Osteoblast (primary cell): ENCODE measurements at regions not wholly inside any gene's neighbourhood (a gene's known extent, or its start where the extent isn't known, plus 50 kb on each side); places are given as distances from the start of the nearest gene placed in this dataset.
"Not testable (repeated sequence)": the region's sequence is repeated elsewhere in the genome, so short reads cannot be mapped to it uniquely, and the experiment has no call there.

Experiments used
- DNase-seq: peaks from one replicate; pipeline ENCODE4 v3.0.0; 2011; ENCODE audit warnings: low spot score, mixed read lengths; ENCODE audit not compliant: insufficient read length; ENCODE audit errors: missing footprints
- H2AFZ ChIP-seq: 2 replicates; pipeline ENCODE4 v1.6.0; 2011; ENCODE audit warnings: mild to moderate bottlenecking, low read length
- H3K27ac ChIP-seq: 2 replicates; pipeline ENCODE4 v1.5.1; 2011; ENCODE audit warnings: mild to moderate bottlenecking, low read depth, low read length, moderate library complexity
- H3K27me3 ChIP-seq: 2 replicates; pipeline ENCODE4 v1.6.0; 2012; ENCODE audit warnings: mild to moderate bottlenecking, control low read depth, inconsistent platforms, low read length, moderate library complexity; ENCODE audit not compliant: insufficient read depth
- H3K36me3 ChIP-seq: 2 replicates; pipeline ENCODE4 v1.5.1; 2011; ENCODE audit warnings: mild to moderate bottlenecking, low read length, control low read depth, moderate library complexity; ENCODE audit not compliant: insufficient read depth
- H3K4me1 ChIP-seq: 2 replicates; pipeline ENCODE4 v1.5.1; 2011; ENCODE audit warnings: mild to moderate bottlenecking, low read length, control low read depth, moderate library complexity; ENCODE audit not compliant: insufficient read depth
- H3K4me2 ChIP-seq: 2 replicates; pipeline ENCODE4 v1.6.0; 2011; ENCODE audit warnings: mild to moderate bottlenecking, low read length; ENCODE audit not compliant: insufficient read depth
- H3K4me3 ChIP-seq: fragments of 200-600 bp; sonication (generic); 3 replicates; pipeline ENCODE4 v1.5.1; 2012; ENCODE audit warnings: mild to moderate bottlenecking, low read length, inconsistent platforms; ENCODE audit not compliant: insufficient read depth
- H3K79me2 ChIP-seq: 2 replicates; pipeline ENCODE4 v1.6.0; 2012; ENCODE audit warnings: mild to moderate bottlenecking, low read length, control low read depth, inconsistent platforms; ENCODE audit not compliant: insufficient read depth
- H3K9me3 ChIP-seq: 2 replicates; pipeline ENCODE4 v1.5.1; 2011; ENCODE audit warnings: low read depth, low read length, control low read depth
- H4K20me1 ChIP-seq: 2 replicates; pipeline ENCODE4 v1.6.0; 2012; ENCODE audit warnings: mild to moderate bottlenecking, low read length, control low read depth; ENCODE audit not compliant: insufficient read depth
- CTCF ChIP-seq: IDR thresholded peaks from 2 replicates; pipeline ENCODE4 v1.5.1; 2011; ENCODE audit warnings: mild to moderate bottlenecking, low read depth, low read length, moderate library complexity; ENCODE audit errors: extremely low read depth

DNA sequence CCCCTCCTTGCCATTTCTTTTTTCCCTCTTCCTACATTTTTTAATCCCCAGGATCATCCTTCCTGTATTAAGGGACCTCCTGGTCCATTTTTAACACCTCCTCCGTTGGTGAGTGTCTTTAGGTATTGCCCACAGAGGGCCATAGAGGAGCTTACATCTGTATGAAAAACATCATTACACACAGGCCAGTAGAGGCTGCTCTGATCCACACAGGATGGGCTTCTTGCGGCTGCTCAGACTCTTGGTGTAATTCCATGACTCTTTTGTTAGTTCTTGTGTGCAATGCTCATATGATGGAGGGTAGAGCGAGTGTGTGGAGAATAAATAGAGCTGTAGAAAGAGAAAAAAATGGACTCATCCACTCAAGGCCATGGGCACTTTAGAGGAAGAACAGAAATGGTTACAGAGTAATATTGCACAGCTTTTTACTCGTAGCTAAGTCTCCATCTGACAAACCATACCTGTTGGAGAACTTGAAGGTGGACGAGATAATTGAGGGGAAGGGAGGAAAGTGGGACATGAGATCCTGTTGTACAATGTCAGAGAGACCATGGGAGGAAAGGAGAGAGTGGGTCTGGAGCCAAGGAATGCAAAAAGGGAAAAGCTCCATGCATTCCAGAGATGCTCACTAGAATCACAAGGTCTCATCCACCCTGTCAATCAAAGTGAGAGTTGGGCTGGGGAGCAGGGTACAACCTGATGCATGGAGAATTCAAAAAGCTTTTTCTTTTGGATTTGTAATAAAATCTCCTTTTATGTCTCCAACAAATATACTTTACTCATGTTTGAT is 129.7 kb upstream of the TNP1 start:
- H3K27ac ChIP-seq: no peak overlapping the region
- H3K79me2 ChIP-seq: no peaks in the 10 kb centered on the region
- no peaks in the 10 kb centered on the region for H3K4me1 ChIP-seq
- H3K9me3 ChIP-seq: no peaks in the 10 kb centered on the region
- peak; percentile 41 for TF ChIP-seq CTCF
- no peaks in the 10 kb centered on the region for H3K36me3 ChIP-seq
- no peak overlapping the region for H3K4me3 ChIP-seq
- H2AFZ ChIP-seq: no peak overlapping the region
- peaks cover 15% of the 10 kb centered on the region for H3K27me3 ChIP-seq
- no peaks in the 10 kb centered on the region for H4K20me1 ChIP-seq
- H3K4me2 ChIP-seq: no peak overlapping the region
- no peak for DNase-seq

DNA sequence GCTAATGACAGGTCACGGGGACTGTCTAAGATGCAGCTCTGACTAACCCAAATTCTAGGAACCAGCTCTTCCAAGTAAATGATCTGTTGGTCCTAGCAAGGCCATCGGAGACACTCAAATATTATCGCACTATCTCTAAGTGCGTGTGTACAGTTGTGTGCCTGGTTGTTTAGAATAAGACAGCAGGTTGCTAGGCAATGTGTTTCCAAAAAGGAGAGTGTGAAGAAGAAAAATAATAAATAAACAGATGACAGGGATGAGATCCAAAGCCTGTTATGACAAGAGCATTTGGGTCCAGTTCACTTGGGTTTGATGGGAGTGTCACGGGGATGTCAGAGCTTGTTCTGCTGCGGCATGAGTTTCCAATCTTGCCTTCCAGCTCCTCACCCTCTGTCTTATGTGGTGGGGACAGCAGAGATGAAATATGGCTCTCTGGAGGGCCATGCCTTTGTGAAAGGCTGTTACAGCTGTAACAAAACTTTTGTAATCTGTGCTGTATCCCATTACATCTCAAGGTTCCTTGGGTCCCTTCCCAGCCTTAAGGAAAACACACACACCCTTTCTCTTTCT is 127.5 kb upstream of the TNP1 start:
- no peaks in the 10 kb centered on the region for H3K9me3 ChIP-seq
- H3K79me2 ChIP-seq: no peaks in the 10 kb centered on the region
- H3K4me1 ChIP-seq: no peaks in the 10 kb centered on the region
- peaks cover 13% of the 10 kb centered on the region for H3K27me3 ChIP-seq
- no peak for DNase-seq
- no peaks in the 10 kb centered on the region for H3K36me3 ChIP-seq
- no peak for TF ChIP-seq CTCF
- H3K4me3 ChIP-seq: no peak overlapping the region
- no peak overlapping the region for H3K27ac ChIP-seq
- H4K20me1 ChIP-seq: no peaks in the 10 kb centered on the region
- no peak overlapping the region for H2AFZ ChIP-seq
- no peak overlapping the region for H3K4me2 ChIP-seq

- H3K27me3 ChIP-seq: peaks cover 5% of the 10 kb centered on the region
- TF ChIP-seq CTCF: no peak
These were observed 125.8 kb upstream of the TNP1 start for GRCh38 chr2:216985658-216986141.

GRCh38 chr2:216984937-216985336 is 125.1 kb upstream of the TNP1 start:
- no peaks in the 10 kb centered on the region for H3K36me3 ChIP-seq
- no peak for TF ChIP-seq CTCF
- no peak overlapping the region for H3K27ac ChIP-seq
- no peaks in the 10 kb centered on the region for H3K79me2 ChIP-seq
- no peaks in the 10 kb centered on the region for H4K20me1 ChIP-seq
- no peaks in the 10 kb centered on the region for H3K9me3 ChIP-seq
- no peak overlapping the region for H3K4me3 ChIP-seq
- H2AFZ ChIP-seq: no peak overlapping the region
- no peaks in the 10 kb centered on the region for H3K4me1 ChIP-seq
- H3K27me3 ChIP-seq: peaks cover 4% of the 10 kb centered on the region
- H3K4me2 ChIP-seq: no peak overlapping the region
- DNase-seq: no peak

More at GRCh38 chr2:216985658-216986141, 125.8 kb upstream of the TNP1 start:
- no peaks in the 10 kb centered on the region for H3K36me3 ChIP-seq
- H3K27ac ChIP-seq: no peak overlapping the region
- H3K9me3 ChIP-seq: no peaks in the 10 kb centered on the region
- no peaks in the 10 kb centered on the region for H4K20me1 ChIP-seq
- H3K4me1 ChIP-seq: no peaks in the 10 kb centered on the region
- no peaks in the 10 kb centered on the region for H3K79me2 ChIP-seq
- no peak overlapping the region for H3K4me2 ChIP-seq
- H2AFZ ChIP-seq: no peak overlapping the region
- H3K4me3 ChIP-seq: no peak overlapping the region
- DNase-seq: no peak

DNA sequence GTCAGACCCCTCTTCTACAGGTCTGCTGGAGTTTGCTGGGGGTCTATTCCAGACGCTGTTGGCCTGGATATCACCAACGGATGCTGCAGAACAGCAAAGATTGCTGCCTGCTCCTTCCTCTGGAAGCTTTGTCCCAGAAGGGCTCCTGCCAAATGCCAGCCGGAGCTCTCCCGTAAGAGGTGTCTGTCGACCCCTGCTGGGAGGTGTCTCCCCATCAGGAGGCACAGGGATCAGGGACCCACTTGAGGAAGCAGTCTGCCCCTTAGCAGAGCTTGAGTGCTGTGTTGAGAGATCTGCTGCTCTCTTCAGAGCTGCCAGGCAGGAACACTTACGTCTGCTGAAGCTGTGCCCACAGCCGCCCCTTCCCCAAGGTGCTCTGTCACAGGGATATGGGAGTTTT is 122.1 kb upstream of the TNP1 start:
- not testable (repeated sequence) for DNase-seq, H4K20me1 ChIP-seq, H3K4me2 ChIP-seq, H3K9me3 ChIP-seq, H3K4me1 ChIP-seq, H3K4me3 ChIP-seq, H3K36me3 ChIP-seq, H3K27me3 ChIP-seq, H3K27ac ChIP-seq, H3K79me2 ChIP-seq, H2AFZ ChIP-seq

GRCh38 chr2:216980510-216980909 is 120.6 kb upstream of the TNP1 start:
- H3K9me3 ChIP-seq, H3K36me3 ChIP-seq, DNase-seq, H3K4me2 ChIP-seq, H3K4me3 ChIP-seq, H3K79me2 ChIP-seq, H4K20me1 ChIP-seq, H3K27ac ChIP-seq, H2AFZ ChIP-seq, H3K27me3 ChIP-seq, H3K4me1 ChIP-seq: not testable (repeated sequence)
